Mesendoderm (in vitro differentiated cells): ENCODE measurements at regions not wholly inside any gene's neighbourhood (a gene's known extent, or its start where the extent isn't known, plus 50 kb on each side); places are given as distances from the start of the nearest gene placed in this dataset.

Experiments
- DNase-seq: peaks from one replicate; pipeline ENCODE4 v3.0.0; 2013
- H2AK5ac ChIP-seq: 2 replicates; pipeline ENCODE4 v1.6.1; 2013; ENCODE audit warnings: low read length, inconsistent platforms
- H2BK120ac ChIP-seq: 2 replicates; pipeline ENCODE4 v1.6.1; 2013; ENCODE audit warnings: low read depth, mild to moderate bottlenecking, low read length, moderate library complexity, mixed read lengths
- H2BK15ac ChIP-seq: replicated peaks from 2 replicates; pipeline ENCODE4 v1.6.1; 2013; ENCODE audit warnings: low read depth, mild to moderate bottlenecking, moderate library complexity
- H2BK5ac ChIP-seq: 2 replicates; pipeline ENCODE4 v1.6.1; 2013; ENCODE audit warnings: low read length, inconsistent platforms
- H3K18ac ChIP-seq: 2 replicates; pipeline ENCODE4 v1.6.1; 2013; ENCODE audit warnings: mild to moderate bottlenecking, low read length, mixed read lengths
- H3K23ac ChIP-seq: one replicate; pipeline ENCODE4 v1.6.1; 2013; ENCODE audit warnings: low read length
- H3K27ac ChIP-seq: 2 replicates; pipeline ENCODE4 v1.5.1; 2013; ENCODE audit warnings: low read depth, mild to moderate bottlenecking, inconsistent platforms, low read length, moderate library complexity
- H3K27me3 ChIP-seq: 2 replicates; pipeline ENCODE4 v1.6.1; 2013; ENCODE audit warnings: low read length, control low read depth, mild to moderate bottlenecking, inconsistent platforms; ENCODE audit not compliant: insufficient read depth, poor library complexity
- H3K36me3 ChIP-seq: 2 replicates; pipeline ENCODE4 v1.6.1; 2013; ENCODE audit warnings: low read length, inconsistent platforms; ENCODE audit not compliant: control insufficient read depth, insufficient read depth
- H3K4ac ChIP-seq: one replicate; pipeline ENCODE4 v1.6.1; 2013; ENCODE audit warnings: low read depth, mild to moderate bottlenecking, low read length, moderate library complexity
- H3K4me1 ChIP-seq: 2 replicates; pipeline ENCODE4 v1.6.1; 2013; ENCODE audit warnings: low read depth, low read length, inconsistent platforms; ENCODE audit not compliant: control insufficient read depth
- H3K4me2 ChIP-seq: 2 replicates; pipeline ENCODE4 v1.6.1; 2013; ENCODE audit warnings: low read length
- H3K4me3 ChIP-seq: 2 replicates; pipeline ENCODE4 v1.5.1; 2013; ENCODE audit warnings: mild to moderate bottlenecking, low read length
- H3K56ac ChIP-seq: one replicate; pipeline ENCODE4 v1.6.1; 2013; ENCODE audit warnings: low read length
- H3K79me1 ChIP-seq: 2 replicates; pipeline ENCODE4 v1.6.1; 2013; ENCODE audit warnings: low read length, inconsistent platforms
- H3K79me2 ChIP-seq: 2 replicates; pipeline ENCODE4 v1.6.1; 2013; ENCODE audit warnings: mild to moderate bottlenecking, low read length; ENCODE audit not compliant: control insufficient read depth, insufficient read depth
- H3K9ac ChIP-seq: 2 replicates; pipeline ENCODE4 v1.6.1; 2013; ENCODE audit warnings: low read length, inconsistent platforms
- H4K5ac ChIP-seq: one replicate; pipeline ENCODE4 v1.6.1; 2013; ENCODE audit warnings: low read length
- H4K8ac ChIP-seq: one replicate; pipeline ENCODE4 v1.6.1; 2013; ENCODE audit warnings: low read depth, mild to moderate bottlenecking, control low read depth, low read length, moderate library complexity
- WGBS: extraction: QIAGEN DNeasy Blood & Tissue Kit; methylation state at CpG from one replicate; pipeline ENCODE4 v1.1.7; 2013; ENCODE audit warnings: low lambda C conversion rate, missing lambda C conversion rate; ENCODE audit not compliant: insufficient coverage; ENCODE audit errors: extremely low coverage; 5-methylcytosine and 5-hydroxymethylcytosine counted together

DNA sequence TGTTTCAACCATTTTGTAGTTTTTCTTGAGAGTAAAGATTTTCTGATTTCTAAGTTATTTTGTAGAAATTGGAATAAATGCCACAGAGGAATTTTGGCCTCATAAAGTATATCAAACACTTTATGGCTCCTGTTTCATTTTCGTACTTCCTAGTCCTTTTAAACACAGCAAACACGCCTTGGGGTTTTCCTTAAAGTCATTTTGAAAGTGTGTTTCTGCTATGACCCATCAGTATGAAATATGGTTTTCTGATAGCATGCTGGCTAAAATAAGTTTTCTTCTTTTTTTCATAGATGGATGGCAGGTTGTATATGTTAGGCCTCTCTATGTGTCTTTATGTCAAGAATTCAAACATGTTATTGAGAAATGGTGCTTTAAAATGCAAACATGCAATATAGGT is 940.1 kb upstream of the TMPRSS15 start:
- Histone ChIP-seq H3K79me1 (no peaks in the 10 kb centered on the region), H3K4ac (no peak overlapping the region), H3K27me3 (no peaks in the 10 kb centered on the region), H3K36me3 (no peaks in the 10 kb centered on the region), H3K4me1 (no peaks in the 10 kb centered on the region), H4K8ac (no peak overlapping the region), H3K9ac (no peak overlapping the region), H3K4me2 (no peak overlapping the region), H2BK15ac (no peak overlapping the region), H2BK120ac (no peak overlapping the region), H3K56ac (no peak overlapping the region), H3K23ac (no peak overlapping the region), H3K4me3 (no peak overlapping the region), H2BK5ac (no peak overlapping the region), H2AK5ac (no peak overlapping the region), H3K27ac (no peak overlapping the region), H4K5ac (no peak overlapping the region), H3K18ac (no peak overlapping the region), H3K79me2 (no peaks in the 10 kb centered on the region)
- WGBS: no CpG with 5 or more reads among the region's 2 CpGs
- no peak for DNase-seq

DNA sequence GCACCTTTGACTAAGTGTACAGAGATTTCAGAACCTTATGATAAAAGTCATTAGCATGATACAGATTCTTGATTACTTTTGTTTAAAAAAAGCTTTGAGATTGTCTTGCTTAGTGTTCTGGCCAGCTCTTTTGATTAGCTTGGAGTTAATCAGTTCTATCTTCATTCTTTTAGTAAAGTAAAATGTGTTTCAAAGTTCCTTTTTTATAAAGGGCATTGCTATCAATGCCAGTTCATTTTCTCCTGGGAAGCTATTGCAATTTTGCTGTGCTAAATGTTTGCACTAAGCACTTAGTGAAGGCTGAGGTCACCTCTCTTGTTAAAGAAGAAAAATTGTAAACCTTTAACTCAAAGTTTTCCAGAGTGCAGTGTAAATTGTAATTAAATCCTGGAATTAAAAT is 946.7 kb upstream of the TMPRSS15 start:
- Histone ChIP-seq H3K4me1 (no peaks in the 10 kb centered on the region), H2BK5ac (no peak overlapping the region), H3K36me3 (no peaks in the 10 kb centered on the region), H3K27me3 (no peaks in the 10 kb centered on the region), H2AK5ac (no peak overlapping the region), H3K56ac (no peak overlapping the region), H3K18ac (no peak overlapping the region), H4K5ac (no peak overlapping the region), H3K79me1 (no peaks in the 10 kb centered on the region), H3K4ac (no peak overlapping the region), H3K4me2 (no peak overlapping the region), H3K9ac (no peak overlapping the region), H3K4me3 (no peak overlapping the region), H3K23ac (no peak overlapping the region), H3K79me2 (no peaks in the 10 kb centered on the region), H2BK120ac (no peak overlapping the region), H2BK15ac (no peak overlapping the region), H4K8ac (no peak overlapping the region), H3K27ac (no peak overlapping the region)
- no peak for DNase-seq

DNA sequence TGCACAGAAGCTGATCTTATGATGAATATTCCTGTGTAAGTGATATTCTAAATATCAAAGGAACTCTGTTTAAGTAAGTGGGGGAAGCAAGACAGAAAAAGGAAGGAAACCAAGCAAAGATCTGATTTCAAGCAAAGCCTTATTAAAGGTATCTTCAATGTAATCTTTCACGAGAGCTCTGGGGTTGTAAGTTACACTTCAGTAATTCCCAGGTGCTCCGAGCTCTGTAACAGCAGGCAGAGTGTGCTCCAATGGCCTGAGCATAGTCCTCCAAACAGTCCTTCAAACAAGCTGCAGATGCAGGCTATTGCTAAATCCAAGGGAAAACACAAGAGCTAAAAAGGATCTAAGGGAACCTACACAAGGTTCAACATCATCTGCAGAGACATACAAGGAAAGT is 949.7 kb upstream of the TMPRSS15 start:
- no peak overlapping the region for H3K56ac ChIP-seq
- no peak overlapping the region for H3K23ac ChIP-seq
- no peak overlapping the region for H3K4me2 ChIP-seq
- no peak overlapping the region for H4K8ac ChIP-seq
- H3K4me3 ChIP-seq: no peak overlapping the region
- no peaks in the 10 kb centered on the region for H3K4me1 ChIP-seq
- H3K18ac ChIP-seq: no peak overlapping the region
- H3K79me2 ChIP-seq: no peaks in the 10 kb centered on the region
- H2AK5ac ChIP-seq: no peak overlapping the region
- H2BK120ac ChIP-seq: no peak overlapping the region
- H4K5ac ChIP-seq: no peak overlapping the region
- no peaks in the 10 kb centered on the region for H3K36me3 ChIP-seq
- WGBS: no CpG with 5 or more reads among the region's 2 CpGs
- no peaks in the 10 kb centered on the region for H3K79me1 ChIP-seq
- no peak overlapping the region for H2BK5ac ChIP-seq
- H3K4ac ChIP-seq: no peak overlapping the region
- no peak for DNase-seq
- no peaks in the 10 kb centered on the region for H3K27me3 ChIP-seq
- H2BK15ac ChIP-seq: no peak overlapping the region
- H3K27ac ChIP-seq: no peak overlapping the region
- no peak overlapping the region for H3K9ac ChIP-seq

DNA sequence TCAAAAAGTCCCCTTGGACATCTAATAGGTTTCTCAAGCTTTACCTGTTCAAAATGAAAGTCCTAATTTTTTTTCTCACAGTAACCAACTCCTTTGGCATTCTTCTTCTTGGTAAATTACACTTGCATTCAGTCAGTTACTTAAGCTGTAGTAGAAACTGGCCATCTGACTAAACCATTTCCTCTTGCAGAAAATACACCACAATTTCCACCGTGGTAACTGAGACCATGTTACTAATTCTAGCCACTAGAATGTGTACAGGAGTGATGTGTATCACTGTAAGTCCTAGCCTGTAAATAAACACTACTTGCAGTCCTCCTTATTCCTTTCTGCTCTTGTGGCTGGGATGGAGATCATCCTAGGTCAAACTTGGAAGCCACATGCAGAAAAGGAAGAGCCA is 965.4 kb upstream of the TMPRSS15 start:
- Histone ChIP-seq H4K5ac (no peak overlapping the region), H3K4ac (no peak overlapping the region), H3K4me1 (no peaks in the 10 kb centered on the region), H3K4me3 (no peak overlapping the region), H2BK5ac (no peak overlapping the region), H3K56ac (no peak overlapping the region), H3K79me2 (no peaks in the 10 kb centered on the region), H2BK15ac (no peak overlapping the region), H3K27ac (no peak overlapping the region), H2BK120ac (no peak overlapping the region), H3K18ac (no peak overlapping the region), H3K27me3 (no peaks in the 10 kb centered on the region), H3K79me1 (no peaks in the 10 kb centered on the region), H4K8ac (no peak overlapping the region), H3K4me2 (no peak overlapping the region), H2AK5ac (no peak overlapping the region), H3K23ac (no peak overlapping the region), H3K9ac (no peak overlapping the region), H3K36me3 (no peaks in the 10 kb centered on the region)
- no CpG with 5 or more reads among the region's 1 CpG for WGBS
- DNase-seq: no peak

DNA sequence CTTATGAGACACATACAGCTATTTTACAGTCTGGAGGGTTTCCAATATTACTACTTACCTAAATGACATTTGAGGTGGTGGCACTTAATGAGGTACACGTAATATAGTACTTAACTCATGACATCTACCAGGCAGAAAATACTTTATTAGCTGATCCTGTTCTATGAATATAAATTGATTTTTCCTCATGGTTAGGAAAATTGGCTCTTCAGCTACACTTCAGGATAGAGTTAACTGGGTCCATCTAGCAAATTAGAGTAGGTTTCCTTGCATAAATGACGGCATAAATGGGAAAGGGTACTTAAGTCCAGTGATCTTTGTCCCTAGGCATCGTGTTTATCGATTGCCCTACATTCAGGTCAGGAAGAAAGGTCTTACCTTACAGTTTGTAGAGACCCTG is 988.8 kb upstream of the TMPRSS15 start:
- Histone ChIP-seq H3K36me3 (no peaks in the 10 kb centered on the region), H3K27ac (no peak overlapping the region), H4K5ac (no peak overlapping the region), H3K79me2 (no peaks in the 10 kb centered on the region), H3K79me1 (no peaks in the 10 kb centered on the region), H2AK5ac (no peak overlapping the region), H3K4me2 (no peak overlapping the region), H3K27me3 (no peaks in the 10 kb centered on the region), H3K9ac (no peak overlapping the region), H2BK5ac (no peak overlapping the region), H2BK15ac (no peak overlapping the region), H3K23ac (no peak overlapping the region), H4K8ac (no peak overlapping the region), H3K4me1 (no peaks in the 10 kb centered on the region), H3K4me3 (no peak overlapping the region), H3K18ac (no peak overlapping the region), H3K56ac (no peak overlapping the region), H3K4ac (no peak overlapping the region), H2BK120ac (no peak overlapping the region)
- no peak for DNase-seq
- WGBS: no CpG with 5 or more reads among the region's 4 CpGs

DNA sequence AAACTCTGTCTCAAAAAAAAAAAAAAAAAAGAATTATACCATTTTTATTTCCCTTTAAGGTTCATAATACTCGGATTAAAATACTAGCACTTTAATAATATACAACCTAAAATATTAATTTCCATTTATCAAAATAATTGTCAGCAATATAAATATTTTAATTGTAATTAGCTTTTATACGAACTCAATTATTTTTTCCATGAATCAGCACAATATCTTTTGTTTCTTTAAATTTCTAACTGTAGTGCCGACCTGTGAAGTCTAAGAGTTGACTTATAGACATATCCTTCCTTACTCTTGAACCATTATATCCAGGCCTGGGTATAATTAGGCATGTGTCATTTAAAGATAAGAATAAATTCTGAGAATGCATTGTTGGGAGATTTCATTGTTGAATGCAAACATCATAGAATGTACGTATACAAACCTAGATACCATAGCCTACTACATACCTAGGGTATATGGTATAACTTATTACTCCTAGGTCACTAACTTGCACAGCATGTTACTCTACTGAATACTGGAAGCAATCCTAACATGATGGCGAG is 996.7 kb upstream of the TMPRSS15 start:
- Histone ChIP-seq H3K79me1 (no peaks in the 10 kb centered on the region), H3K4me2 (no peak overlapping the region), H3K56ac (no peak overlapping the region), H3K27me3 (no peaks in the 10 kb centered on the region), H3K9ac (no peak overlapping the region), H2BK15ac (no peak overlapping the region), H3K4me3 (no peak overlapping the region), H3K4me1 (no peaks in the 10 kb centered on the region), H3K36me3 (no peaks in the 10 kb centered on the region), H2BK120ac (no peak overlapping the region), H3K18ac (no peak overlapping the region), H4K8ac (no peak overlapping the region), H4K5ac (no peak overlapping the region), H3K4ac (no peak overlapping the region), H3K27ac (no peak overlapping the region), H3K79me2 (no peaks in the 10 kb centered on the region), H3K23ac (no peak overlapping the region), H2AK5ac (no peak overlapping the region), H2BK5ac (no peak overlapping the region)
- 92% methylated on average over 2 of the region's 5 CpGs for WGBS
- no peak for DNase-seq
